H1 (cell line): ENCODE measurements at regions not wholly inside any gene's neighbourhood (a gene's known extent, or its start where the extent isn't known, plus 50 kb on each side); places are given as distances from the start of the nearest gene placed in this dataset.

Experiments used
- BCL11A ChIP-seq, 2 experiments: IDR thresholded peaks; one replicate each; pipeline ENCODE4 v1.6.1; 2011; ENCODE audit warnings: low read depth in 2 of 2, low read length in 2 of 2, mild to moderate bottlenecking in 2 of 2
- CHD2 ChIP-seq: IDR thresholded peaks from 2 replicates; pipeline ENCODE4 v1.6.1; 2012; ENCODE audit warnings: low read length, improper control_type of control experiment
- RXRA ChIP-seq: IDR thresholded peaks from 2 replicates; pipeline ENCODE4 v1.6.1; 2011; ENCODE audit warnings: low read depth, mild to moderate bottlenecking, low read length, moderate library complexity; ENCODE audit not compliant: insufficient read depth
- TF ChIP-seq, protein P1 (sequence below): IDR thresholded peaks from 2 replicates; pipeline ENCODE4 v1.6.1; 2012; ENCODE audit warnings: low read length, inconsistent platforms

DNA sequence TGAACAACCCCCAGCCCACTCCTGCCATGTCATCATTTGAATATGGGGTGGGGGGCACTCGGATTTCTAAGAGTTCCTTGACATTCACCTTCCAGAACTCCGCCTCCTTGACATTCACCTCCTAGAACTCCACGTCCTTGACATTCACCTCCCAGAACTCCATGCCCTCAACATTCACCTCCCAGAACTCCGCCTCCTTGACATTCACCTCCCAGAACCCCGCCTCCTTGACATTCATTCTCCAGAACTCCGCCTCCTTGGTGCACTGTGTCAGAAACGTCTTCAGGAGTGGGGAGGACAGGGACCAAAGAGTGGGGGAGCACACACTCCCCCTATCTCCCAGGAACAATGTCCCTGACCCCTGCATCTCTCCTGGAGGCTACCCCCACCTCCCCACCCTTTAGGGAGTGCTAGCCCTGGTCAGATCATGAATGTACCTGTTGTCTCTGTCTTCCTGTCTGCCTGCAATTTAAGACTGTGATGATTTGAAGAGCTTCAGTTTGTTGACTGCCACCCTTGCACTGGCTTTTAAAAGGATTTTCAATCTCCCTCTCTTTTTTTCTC lies 110.1 kb downstream of the NPTX2 start (continued):
- TF ChIP-seq, protein P1, sequence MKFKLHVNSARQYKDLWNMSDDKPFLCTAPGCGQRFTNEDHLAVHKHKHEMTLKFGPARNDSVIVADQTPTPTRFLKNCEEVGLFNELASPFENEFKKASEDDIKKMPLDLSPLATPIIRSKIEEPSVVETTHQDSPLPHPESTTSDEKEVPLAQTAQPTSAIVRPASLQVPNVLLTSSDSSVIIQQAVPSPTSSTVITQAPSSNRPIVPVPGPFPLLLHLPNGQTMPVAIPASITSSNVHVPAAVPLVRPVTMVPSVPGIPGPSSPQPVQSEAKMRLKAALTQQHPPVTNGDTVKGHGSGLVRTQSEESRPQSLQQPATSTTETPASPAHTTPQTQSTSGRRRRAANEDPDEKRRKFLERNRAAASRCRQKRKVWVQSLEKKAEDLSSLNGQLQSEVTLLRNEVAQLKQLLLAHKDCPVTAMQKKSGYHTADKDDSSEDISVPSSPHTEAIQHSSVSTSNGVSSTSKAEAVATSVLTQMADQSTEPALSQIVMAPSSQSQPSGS: no peak
- TF ChIP-seq BCL11A (IDR thresholded peaks at IDR 0.05; ENCODE audit: low read depth in 2 of 2, low read length in 2 of 2) (no peak), CHD2 (no peak), RXRA (no peak)
